SJSA1 (cell line): ENCODE measurements at regions not wholly inside any gene's neighbourhood (a gene's known extent, or its start where the extent isn't known, plus 50 kb on each side); places are given as distances from the start of the nearest gene placed in this dataset.
"Not testable (repeated sequence)": the region's sequence is repeated elsewhere in the genome, so short reads cannot be mapped to it uniquely, and the experiment has no call there.

Experiments used
- DNase-seq, 2 experiments: peaks; one replicate each; pipeline ENCODE4 v3.0.0-alpha.2; 2015 to 2020; ENCODE audit warnings: low spot score in 2 of 2, low read depth in 1 of 2
- H3K27ac ChIP-seq: fragments of 250-450 bp; sonication (Bioruptor Pico); 2 replicates; pipeline ENCODE4 v1.5.1; 2020; ENCODE audit warnings: mild to moderate bottlenecking, moderate library complexity
- H3K27me3 ChIP-seq: fragments of 250-450 bp; sonication (Bioruptor Pico); replicated peaks from 2 replicates; pipeline ENCODE4 v1.5.1; 2020; ENCODE audit warnings: mild to moderate bottlenecking, moderate library complexity
- H3K36me3 ChIP-seq: fragments of 250-450 bp; sonication (Bioruptor Pico); 2 replicates; pipeline ENCODE4 v1.5.1; 2020; ENCODE audit warnings: mild to moderate bottlenecking
- H3K4me1 ChIP-seq: fragments of 250-450 bp; sonication (Bioruptor Pico); replicated peaks from 2 replicates; pipeline ENCODE4 v1.6.1; 2021; ENCODE audit warnings: mild to moderate bottlenecking
- H3K4me3 ChIP-seq: fragments of 250-450 bp; sonication (Bioruptor Pico); 2 replicates; pipeline ENCODE4 v1.5.1; 2020; ENCODE audit warnings: mild to moderate bottlenecking
- H3K9me3 ChIP-seq: fragments of 250-450 bp; sonication (Bioruptor Pico); replicated peaks from 2 replicates; pipeline ENCODE4 v1.5.1; 2020; ENCODE audit warnings: mild to moderate bottlenecking

- no peaks in the 10 kb centered on the region for H3K36me3 ChIP-seq
- H3K4me1 ChIP-seq = no peaks in the 10 kb centered on the region
These were observed 84.7 kb upstream of the HGF start for GRCh38 chr7:81854518-81854917.

GRCh38 chr7:81852701-81853100 is 82.9 kb upstream of the HGF start:
- no peaks in the 10 kb centered on the region for H3K36me3 ChIP-seq
- H3K4me3 ChIP-seq = no peak overlapping the region
- no peak for DNase-seq
- no peak overlapping the region for H3K27ac ChIP-seq
- H3K4me1 ChIP-seq = no peaks in the 10 kb centered on the region
- no peaks in the 10 kb centered on the region for H3K27me3 ChIP-seq
- H3K9me3 ChIP-seq = no peaks in the 10 kb centered on the region

More at GRCh38 chr7:81854518-81854917, 84.7 kb upstream of the HGF start:
- Histone ChIP-seq H3K9me3 (no peaks in the 10 kb centered on the region), H3K4me3 (no peak overlapping the region), H3K27ac (no peak overlapping the region), H3K27me3 (no peaks in the 10 kb centered on the region)
- no peak for DNase-seq

DNA sequence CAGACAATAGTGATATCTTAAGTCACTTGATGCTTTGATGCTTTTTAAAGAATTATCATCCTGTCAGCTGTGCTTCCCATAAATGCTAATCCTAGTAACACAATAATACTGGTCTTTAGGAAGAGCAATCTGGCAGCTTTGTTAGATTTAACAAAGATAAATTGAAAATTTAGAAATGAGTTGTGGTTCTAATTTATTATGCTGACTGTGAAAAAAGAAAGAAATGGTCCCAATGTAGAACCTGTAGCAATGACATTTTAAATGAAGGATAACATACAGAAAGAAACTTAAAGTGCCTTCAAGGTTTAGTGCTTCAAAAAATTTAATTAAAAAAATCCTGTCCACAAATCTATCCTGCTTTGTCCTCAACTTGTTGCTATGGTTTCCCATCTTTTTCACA is 81.6 kb upstream of the HGF start:
- Histone ChIP-seq H3K4me1 (peaks cover 4% of the 10 kb centered on the region), H3K27me3 (no peaks in the 10 kb centered on the region), H3K27ac (no peak overlapping the region), H3K36me3 (no peaks in the 10 kb centered on the region), H3K4me3 (no peak overlapping the region), H3K9me3 (no peaks in the 10 kb centered on the region)
- no peak for DNase-seq

GRCh38 chr7:81846398-81846797 is 76.6 kb upstream of the HGF start:
- Histone ChIP-seq H3K36me3 (no peaks in the 10 kb centered on the region), H3K9me3 (no peaks in the 10 kb centered on the region), H3K27me3 (no peaks in the 10 kb centered on the region), H3K4me3 (no peak overlapping the region), H3K27ac (peak overlapping the region; percentile 57), H3K4me1 (peaks cover 11% of the 10 kb centered on the region)
- peak in 1 of 2 experiments; percentile 54 for DNase-seq

GRCh38 chr7:81845744-81846241 is 75.9 kb upstream of the HGF start:
- no peak overlapping the region for H3K4me3 ChIP-seq
- H3K27me3 ChIP-seq = no peaks in the 10 kb centered on the region
- peak overlapping the region; percentile 57 for H3K27ac ChIP-seq
- no peaks in the 10 kb centered on the region for H3K36me3 ChIP-seq
- H3K4me1 ChIP-seq = peaks cover 11% of the 10 kb centered on the region
- DNase-seq = no peak
- H3K9me3 ChIP-seq = no peaks in the 10 kb centered on the region

DNA sequence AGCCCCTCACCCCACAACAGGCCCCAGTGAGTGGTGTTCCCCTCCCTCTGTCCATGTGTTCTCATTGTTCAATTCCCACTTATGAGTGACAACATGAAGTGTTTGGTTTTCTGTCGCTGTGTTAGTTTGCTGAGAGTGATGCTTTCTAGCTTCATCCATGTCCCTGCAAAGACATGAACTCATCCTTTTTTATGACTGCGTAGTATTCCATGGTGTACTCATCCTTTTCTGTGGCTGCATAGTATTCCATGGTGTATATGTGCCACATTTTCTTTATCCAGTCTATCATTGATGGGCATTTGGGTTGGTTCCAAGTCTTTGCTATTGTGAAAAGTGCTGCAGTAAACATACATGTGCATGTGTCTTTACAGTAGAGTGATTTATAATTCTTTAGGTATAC is 73.8 kb upstream of the HGF start:
- H3K4me3 ChIP-seq, H3K9me3 ChIP-seq, H3K27me3 ChIP-seq, H3K27ac ChIP-seq, DNase-seq, H3K36me3 ChIP-seq: not testable (repeated sequence)
- peaks cover 11% of the 10 kb centered on the region for H3K4me1 ChIP-seq

DNA sequence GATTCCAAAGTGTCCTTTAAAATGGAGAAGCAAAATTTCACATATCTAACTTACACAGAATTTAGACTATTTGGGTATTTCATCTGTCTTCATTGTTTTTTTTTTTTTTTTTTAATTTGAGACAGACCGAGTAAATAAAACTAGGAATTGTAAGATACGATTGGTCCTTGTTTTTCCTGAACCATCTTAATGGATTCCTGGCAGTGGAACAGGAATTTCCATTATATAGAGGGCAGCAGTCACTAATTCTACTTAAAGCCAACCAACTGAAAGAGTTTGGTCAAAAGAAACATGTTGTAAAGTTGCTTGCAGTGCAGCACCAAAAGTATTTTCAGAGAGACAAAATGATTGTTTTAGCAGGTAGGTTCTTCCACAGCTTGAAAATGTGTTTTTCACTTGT is 72.5 kb upstream of the HGF start:
- Histone ChIP-seq H3K4me1 (peaks cover 11% of the 10 kb centered on the region), H3K36me3 (no peaks in the 10 kb centered on the region), H3K27me3 (no peaks in the 10 kb centered on the region), H3K9me3 (no peaks in the 10 kb centered on the region), H3K27ac (no peak overlapping the region), H3K4me3 (no peak overlapping the region)
- DNase-seq = no peak

- no peaks in the 10 kb centered on the region for H3K4me1 ChIP-seq
- no peaks in the 10 kb centered on the region for H3K36me3 ChIP-seq
- DNase-seq = no peak
- H3K27me3 ChIP-seq = no peaks in the 10 kb centered on the region
- H3K27ac ChIP-seq = no peak overlapping the region
- H3K4me3 ChIP-seq = no peak overlapping the region
- no peaks in the 10 kb centered on the region for H3K9me3 ChIP-seq
These were observed 70.0 kb upstream of the HGF start for GRCh38 chr7:81839708-81840369.

GRCh38 chr7:81833401-81833800 is 63.6 kb upstream of the HGF start:
- no peaks in the 10 kb centered on the region for H3K36me3 ChIP-seq
- no peaks in the 10 kb centered on the region for H3K27me3 ChIP-seq
- H3K4me3 ChIP-seq = no peak overlapping the region
- H3K9me3 ChIP-seq = no peaks in the 10 kb centered on the region
- peak in 1 of 2 experiments; percentile 66 for DNase-seq
- H3K27ac ChIP-seq = peak overlapping the region; percentile 73
- peaks cover 12% of the 10 kb centered on the region for H3K4me1 ChIP-seq

DNA sequence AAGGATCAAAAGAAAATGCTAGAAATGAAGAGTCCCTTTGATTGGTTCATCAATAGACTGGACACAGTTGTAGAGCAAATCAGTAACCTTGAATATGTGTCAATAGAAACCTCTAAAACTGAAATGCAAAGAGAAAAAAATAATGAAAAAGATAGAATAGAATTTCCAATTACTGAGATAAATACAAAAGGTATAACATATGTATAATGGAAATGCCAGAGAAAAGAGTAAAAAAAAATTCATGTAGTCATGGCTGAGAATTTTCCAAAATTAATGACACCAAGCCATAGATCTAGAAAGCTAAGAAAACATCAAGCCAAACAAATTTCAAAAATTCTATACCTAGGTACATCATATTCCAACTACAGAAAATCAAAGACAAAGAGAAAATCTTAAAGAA is 62.0 kb upstream of the HGF start:
- Histone ChIP-seq H3K27me3 (no peaks in the 10 kb centered on the region), H3K9me3 (no peaks in the 10 kb centered on the region), H3K36me3 (no peaks in the 10 kb centered on the region), H3K4me1 (peaks cover 12% of the 10 kb centered on the region), H3K27ac (no peak overlapping the region), H3K4me3 (no peak overlapping the region)
- no peak for DNase-seq

DNA sequence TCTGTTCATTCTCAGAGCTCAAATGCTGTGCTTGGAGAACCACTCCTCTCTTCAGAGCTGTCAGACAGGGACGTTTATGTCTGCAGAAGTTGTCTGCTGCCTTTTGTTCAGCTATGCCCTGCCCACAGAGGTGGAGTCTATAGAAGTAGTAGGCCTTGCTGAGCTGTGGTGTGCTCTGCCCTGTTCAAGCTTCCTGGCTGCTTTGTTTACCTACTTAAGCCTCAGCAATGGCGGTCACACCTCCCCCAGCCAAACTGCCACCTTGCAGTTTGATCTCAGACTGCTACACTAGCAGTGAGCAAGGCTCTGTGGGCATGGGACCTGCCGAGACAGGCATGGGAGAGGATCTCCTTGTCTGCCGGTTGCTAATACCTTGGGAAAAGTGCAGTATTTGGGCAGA is 59.7 kb upstream of the HGF start:
- H3K36me3 ChIP-seq, H3K4me3 ChIP-seq, H3K9me3 ChIP-seq, H3K27me3 ChIP-seq, DNase-seq, H3K27ac ChIP-seq: not testable (repeated sequence)
- peaks cover 12% of the 10 kb centered on the region for H3K4me1 ChIP-seq

DNA sequence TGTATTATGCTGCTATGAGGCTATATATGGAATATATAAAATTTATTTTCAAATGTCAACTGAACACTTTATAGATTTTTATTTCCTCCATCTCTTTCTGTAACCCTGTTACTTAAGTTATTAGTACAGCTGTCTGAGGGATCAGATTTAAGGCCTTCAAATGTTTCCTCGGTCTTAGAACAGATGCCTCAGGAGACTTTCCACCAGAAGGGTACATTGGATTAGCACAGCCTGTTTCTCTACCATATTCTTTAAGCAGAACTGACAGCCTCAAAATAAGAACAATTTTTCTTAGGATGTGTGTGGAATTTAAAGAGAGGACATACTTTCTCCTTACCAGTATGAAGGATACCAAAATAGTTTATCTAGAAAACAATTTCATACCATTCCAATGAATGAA is 53.0 kb upstream of the HGF start:
- Histone ChIP-seq H3K9me3 (no peaks in the 10 kb centered on the region), H3K27ac (no peak overlapping the region)
- DNase-seq = no peak

GRCh38 chr7:81819861-81820260 is 50.0 kb upstream of the HGF start:
- Histone ChIP-seq H3K27ac (no peak overlapping the region), H3K27me3 (no peaks in the 10 kb centered on the region), H3K36me3 (no peaks in the 10 kb centered on the region), H3K9me3 (no peaks in the 10 kb centered on the region), H3K4me1 (no peaks in the 10 kb centered on the region), H3K4me3 (no peak overlapping the region)
- DNase-seq = no peak

More for the DNA sequence above, 53.0 kb upstream of the HGF start:
- Histone ChIP-seq H3K36me3 (no peaks in the 10 kb centered on the region), H3K4me1 (no peaks in the 10 kb centered on the region), H3K4me3 (no peak overlapping the region), H3K27me3 (no peaks in the 10 kb centered on the region)
